A549 (cell line): ENCODE measurements at regions not wholly inside any gene's neighbourhood (a gene's known extent, or its start where the extent isn't known, plus 50 kb on each side); places are given as distances from the start of the nearest gene placed in this dataset.

ENCODE experiments used
- TP53 ChIP-seq: fragments of 250-450 bp; sonication (Bioruptor Pico); IDR thresholded peaks from 2 replicates; pipeline ENCODE4 v1.5.0; 2021; ENCODE audit warnings: mild to moderate bottlenecking, moderate library complexity
- TF ChIP-seq, protein P1 (sequence below): fragments of 250-450 bp; sonication (Bioruptor Pico); IDR thresholded peaks from 2 replicates; pipeline ENCODE4 v1.5.0; 2021; ENCODE audit warnings: mild to moderate bottlenecking, moderate library complexity, borderline replicate concordance

- no peak for TF ChIP-seq TP53
- TF ChIP-seq, protein P1, sequence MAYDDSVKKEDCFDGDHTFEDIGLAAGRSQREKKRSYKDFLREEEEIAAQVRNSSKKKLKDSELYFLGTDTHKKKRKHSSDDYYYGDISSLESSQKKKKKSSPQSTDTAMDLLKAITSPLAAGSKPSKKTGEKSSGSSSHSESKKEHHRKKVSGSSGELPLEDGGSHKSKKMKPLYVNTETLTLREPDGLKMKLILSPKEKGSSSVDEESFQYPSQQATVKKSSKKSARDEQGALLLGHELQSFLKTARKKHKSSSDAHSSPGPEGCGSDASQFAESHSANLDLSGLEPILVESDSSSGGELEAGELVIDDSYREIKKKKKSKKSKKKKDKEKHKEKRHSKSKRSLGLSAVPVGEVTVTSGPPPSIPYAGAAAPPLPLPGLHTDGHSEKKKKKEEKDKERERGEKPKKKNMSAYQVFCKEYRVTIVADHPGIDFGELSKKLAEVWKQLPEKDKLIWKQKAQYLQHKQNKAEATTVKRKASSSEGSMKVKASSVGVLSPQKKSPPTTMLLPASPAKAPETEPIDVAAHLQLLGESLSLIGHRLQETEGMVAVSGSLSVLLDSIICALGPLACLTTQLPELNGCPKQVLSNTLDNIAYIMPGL (CRISPR knock-in tag) = no peak
Measured at GRCh38 chr17:33904476-33904875, 350.6 kb upstream of the CCL2 start.
